ENCODE measurements at regions not wholly inside any gene's neighbourhood (a gene's known extent, or its start where the extent isn't known, plus 50 kb on each side); places are given as distances from the start of the nearest gene placed in this dataset.

GRCh38 chr2:223238301-223238700 lies 186.3 kb downstream of the KCNE4 start:
- no peak overlapping the region for H3K9ac ChIP-seq (ENCODE audit: insufficient read depth, low read length, poor library complexity, severe bottlenecking)
- no peak overlapping the region for H3K4me3 ChIP-seq (replicated peaks in 1 of 3; ENCODE audit: low read depth in 2 of 3, low read length in 3 of 3)
- H3K27me3 ChIP-seq (ENCODE audit: control insufficient read depth in 2 of 2, insufficient read depth in 2 of 2, low read length in 2 of 2) = no peaks in the 10 kb centered on the region
- no peak overlapping the region for H3K4me2 ChIP-seq (replicated peaks; ENCODE audit: extremely low read depth, low read length, poor library complexity, severe bottlenecking)
- no peak for TF ChIP-seq CTCF (IDR thresholded peaks at IDR 0.05)
- H3K4me1 ChIP-seq (ENCODE audit: control insufficient read depth in 1 of 2, insufficient read depth in 2 of 2, low read length in 2 of 2) = no peaks in the 10 kb centered on the region
- H3K36me3 Mint-ChIP-seq = no peaks in the 10 kb centered on the region
- WGBS (ENCODE audit: insufficient coverage) = no CpG with 5 or more reads among the region's 2 CpGs
- no peak overlapping the region for H3K27ac Mint-ChIP-seq
- no peak overlapping the region for H3K4me3 Mint-ChIP-seq
- no peaks in the 10 kb centered on the region for H3K4me1 Mint-ChIP-seq
- H3K9me3 Mint-ChIP-seq = peaks cover 0 to 4% (median 0%) of the 10 kb centered on the region in 7 donors
- no peaks in the 10 kb centered on the region for H3K9me3 ChIP-seq (replicated peaks in 1 of 2; ENCODE audit: control insufficient read depth in 1 of 2, insufficient read depth in 1 of 2, low read length in 2 of 2)
- DNase-seq = no peak
- H4K20me1 ChIP-seq (ENCODE audit: insufficient read depth, low read length) = no peaks in the 10 kb centered on the region
- intact Hi-C loops (cut with micrococcal nuclease) = no loop called here
- no peaks in the 10 kb centered on the region for H3K36me3 ChIP-seq (replicated peaks in 1 of 2; ENCODE audit: control insufficient read depth in 1 of 2, insufficient read depth in 2 of 2, low read length in 2 of 2)
- no peaks in the 10 kb centered on the region for H3K79me2 ChIP-seq (ENCODE audit: insufficient read depth, low read length)
- H3K27me3 Mint-ChIP-seq (ENCODE audit: low read depth in 3 of 3) = peaks cover 0 to 3% (median 2%) of the 10 kb centered on the region in 3 donors
- H3K27ac ChIP-seq (ENCODE audit: low read depth in 1 of 2, low read length in 2 of 2) = no peak overlapping the region
- H2AFZ ChIP-seq (ENCODE audit: insufficient read depth, low read depth, low read length, poor library complexity, severe bottlenecking) = no peak overlapping the region

- no peaks in the 10 kb centered on the region for H3K4me1 ChIP-seq (ENCODE audit: control insufficient read depth in 1 of 2, insufficient read depth in 2 of 2, low read length in 2 of 2)
- no peak overlapping the region for H2AFZ ChIP-seq (ENCODE audit: insufficient read depth, low read depth, low read length, poor library complexity, severe bottlenecking)
- H3K36me3 ChIP-seq (replicated peaks in 1 of 2; ENCODE audit: control insufficient read depth in 1 of 2, insufficient read depth in 2 of 2, low read length in 2 of 2) = no peaks in the 10 kb centered on the region
- no peak overlapping the region for H3K4me2 ChIP-seq (replicated peaks; ENCODE audit: extremely low read depth, low read length, poor library complexity, severe bottlenecking)
- no CpG with 5 or more reads among the region's 3 CpGs for WGBS (ENCODE audit: insufficient coverage)
- Mint-ChIP-seq H3K27me3 (ENCODE audit: low read depth in 3 of 3) (peaks cover 0 to 2% (median 0%) of the 10 kb centered on the region in 3 donors), H3K36me3 (no peaks in the 10 kb centered on the region), H3K4me1 (no peaks in the 10 kb centered on the region), H3K4me3 (no peak overlapping the region), H3K9me3 (peaks cover 0 to 5% (median 0%) of the 10 kb centered on the region in 7 donors), H3K27ac (no peak overlapping the region)
- no peak for TF ChIP-seq CTCF (IDR thresholded peaks at IDR 0.05)
- peaks cover 0 to 9% of the 10 kb centered on the region in 2 donors for H3K9me3 ChIP-seq (replicated peaks in 1 of 2; ENCODE audit: control insufficient read depth in 1 of 2, insufficient read depth in 1 of 2, low read length in 2 of 2)
- DNase-seq = no peak
- intact Hi-C loops (cut with micrococcal nuclease) = no loop called here
- H3K27me3 ChIP-seq (ENCODE audit: control insufficient read depth in 2 of 2, insufficient read depth in 2 of 2, low read length in 2 of 2) = no peaks in the 10 kb centered on the region
- no peak overlapping the region for H3K9ac ChIP-seq (ENCODE audit: insufficient read depth, low read length, poor library complexity, severe bottlenecking)
- H3K27ac ChIP-seq (ENCODE audit: low read depth in 1 of 2, low read length in 2 of 2) = no peak overlapping the region
- H3K79me2 ChIP-seq (ENCODE audit: insufficient read depth, low read length) = no peaks in the 10 kb centered on the region
- no peaks in the 10 kb centered on the region for H4K20me1 ChIP-seq (ENCODE audit: insufficient read depth, low read length)
- H3K4me3 ChIP-seq (replicated peaks in 1 of 3; ENCODE audit: low read depth in 2 of 3, low read length in 3 of 3) = no peak overlapping the region
Observed at GRCh38 chr2:223243233-223243632, 191.2 kb downstream of the KCNE4 start.
